ENCODE measurements at regions not wholly inside any gene's neighbourhood (a gene's known extent, or its start where the extent isn't known, plus 50 kb on each side); places are given as distances from the start of the nearest gene placed in this dataset.

GRCh38 chr10:123607386-123607785, 58.8 kb upstream of the GPR26 start:
- Histone ChIP-seq H3K4me3 (no peak overlapping the region), H3K9me3 (no peaks in the 10 kb centered on the region), H3K4me1 (no peaks in the 10 kb centered on the region), H3K36me3 (ENCODE audit: insufficient read depth in 1 of 2, low read depth in 1 of 2) (no peaks in the 10 kb centered on the region), H3K27ac (no peak overlapping the region), H3K27me3 (ENCODE audit: insufficient read depth in 3 of 3, low read length in 2 of 3) (peaks cover 0 to 14% (median 4%) of the 10 kb centered on the region in 3 donors)
- intact Hi-C loops (cut with DNase I): no loop called here
- TF ChIP-seq CTCF (IDR thresholded peaks at IDR 0.05): no peak
- DNase-seq: no peak
- 0 to 4% (median 2%) methylated on average over 1 of the region's 1 CpG for WGBS, 3 donors
- ATAC-seq: no peak

GRCh38 chr10:123608047-123608446, 58.1 kb upstream of the GPR26 start:
- DNase-seq (no peak), ATAC-seq (no peak)
- no peak overlapping the region for H3K4me3 ChIP-seq
- TF ChIP-seq CTCF (IDR thresholded peaks at IDR 0.05): no peak
- no peaks in the 10 kb centered on the region for H3K36me3 ChIP-seq (ENCODE audit: insufficient read depth in 1 of 2, low read depth in 1 of 2)
- no peak overlapping the region for H3K27ac ChIP-seq
- intact Hi-C loops (cut with DNase I): no loop called here
- 35 to 61% (median 43%) methylated on average over 3 of the region's 3 CpGs for WGBS, 3 donors
- no peaks in the 10 kb centered on the region for H3K4me1 ChIP-seq
- H3K27me3 ChIP-seq (ENCODE audit: insufficient read depth in 3 of 3, low read length in 2 of 3): peaks cover 0 to 14% (median 4%) of the 10 kb centered on the region in 3 donors
- H3K9me3 ChIP-seq: no peaks in the 10 kb centered on the region

- Histone ChIP-seq H3K4me3 (no peak overlapping the region), H3K36me3 (ENCODE audit: insufficient read depth in 1 of 2, low read depth in 1 of 2) (no peaks in the 10 kb centered on the region), H3K27ac (no peak overlapping the region), H3K4me1 (no peaks in the 10 kb centered on the region), H3K27me3 (ENCODE audit: insufficient read depth in 3 of 3, low read length in 2 of 3) (peaks cover 0 to 7% (median 3%) of the 10 kb centered on the region in 3 donors), H3K9me3 (no peaks in the 10 kb centered on the region)
- ATAC-seq (no peak), DNase-seq (no peak)
- TF ChIP-seq CTCF (IDR thresholded peaks at IDR 0.05): no peak
- intact Hi-C loops (cut with DNase I): no loop called here
- 65 to 70% (median 68%) methylated on average over 3 of the region's 3 CpGs for WGBS, 3 donors
These were observed 54.9 kb upstream of the GPR26 start for GRCh38 chr10:123611243-123611642.

- intact Hi-C loops (cut with DNase I): no loop called here
- no peak for ATAC-seq
- TF ChIP-seq CTCF (IDR thresholded peaks at IDR 0.05): no peak
- Histone ChIP-seq H3K27ac (no peak overlapping the region), H3K4me3 (no peak overlapping the region), H3K4me1 (no peaks in the 10 kb centered on the region), H3K27me3 (ENCODE audit: insufficient read depth in 3 of 3, low read length in 2 of 3) (peaks cover 0 to 7% (median 3%) of the 10 kb centered on the region in 3 donors), H3K9me3 (no peaks in the 10 kb centered on the region), H3K36me3 (ENCODE audit: insufficient read depth in 1 of 2, low read depth in 1 of 2) (no peaks in the 10 kb centered on the region)
- WGBS, 3 donors: 39 to 47% (median 42%) methylated on average over 3 of the region's 3 CpGs
- no peak for DNase-seq
These were observed 54.3 kb upstream of the GPR26 start for GRCh38 chr10:123611876-123612275.

GRCh38 chr10:123613346-123613850, 52.8 kb upstream of the GPR26 start:
- H3K4me3 ChIP-seq: no peak overlapping the region
- H3K36me3 ChIP-seq (ENCODE audit: insufficient read depth in 1 of 2, low read depth in 1 of 2): no peaks in the 10 kb centered on the region
- no peak for DNase-seq
- H3K4me1 ChIP-seq: no peaks in the 10 kb centered on the region
- H3K27me3 ChIP-seq (ENCODE audit: insufficient read depth in 3 of 3, low read length in 2 of 3): peaks cover 0 to 4% (median 0%) of the 10 kb centered on the region in 3 donors
- no peak overlapping the region for H3K27ac ChIP-seq
- H3K9me3 ChIP-seq: no peaks in the 10 kb centered on the region
- WGBS, 3 donors: 71 to 75% (median 73%) methylated on average over 7 of the region's 7 CpGs
- ATAC-seq: no peak
- no peak for TF ChIP-seq CTCF (IDR thresholded peaks at IDR 0.05)
- intact Hi-C loops (cut with DNase I): no loop called here
